ENCODE measurements at regions not wholly inside any gene's neighbourhood (a gene's known extent, or its start where the extent isn't known, plus 50 kb on each side); places are given as distances from the start of the nearest gene placed in this dataset.

DNA sequence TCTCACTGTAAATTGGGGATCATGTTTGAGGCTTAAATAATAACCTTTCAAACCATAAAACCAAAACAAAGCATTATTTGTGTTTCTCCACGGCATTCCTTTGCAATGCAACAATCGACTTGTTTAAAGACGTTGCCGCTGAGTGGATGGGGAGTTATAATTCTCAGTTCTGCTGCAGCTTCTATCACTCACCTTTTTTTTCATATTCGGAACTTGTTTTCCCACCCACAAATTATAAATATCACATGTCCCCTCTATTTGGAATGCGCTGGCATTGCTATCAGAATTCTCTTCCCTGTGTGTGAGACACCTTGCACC lies 372.8 kb upstream of the SMIM21 start:
- TF ChIP-seq EP300 (IDR thresholded peaks at IDR 0.05; ENCODE audit: borderline replicate concordance) (no peak), TAF1 (IDR thresholded peaks at IDR 0.05; ENCODE audit: low read depth) (no peak)

Measured in Ishikawa (cell line).